ENCODE measurements at regions not wholly inside any gene's neighbourhood (a gene's known extent, or its start where the extent isn't known, plus 50 kb on each side); places are given as distances from the start of the nearest gene placed in this dataset.

GRCh38 chr9:93852728-93853127, 102.4 kb downstream of the BARX1 start:
- Mint-ChIP-seq H3K9me3 (ENCODE audit: unreplicated experiment) (no peaks in the 10 kb centered on the region), H3K36me3 (ENCODE audit: unreplicated experiment) (no peaks in the 10 kb centered on the region), H3K4me3 (ENCODE audit: unreplicated experiment) (no peak overlapping the region), H3K27ac (ENCODE audit: unreplicated experiment) (no peak overlapping the region), H3K4me1 (ENCODE audit: unreplicated experiment) (no peaks in the 10 kb centered on the region), H3K27me3 (ENCODE audit: unreplicated experiment) (peaks cover 49% of the 10 kb centered on the region)
- no peak for TF ChIP-seq CTCF (IDR thresholded peaks at IDR 0.05)
- DNase-seq (ENCODE audit: extremely low spot score, unreplicated experiment) = no peak

- no peak overlapping the region for H3K27ac Mint-ChIP-seq (ENCODE audit: unreplicated experiment)
- H3K9me3 Mint-ChIP-seq (ENCODE audit: unreplicated experiment) = peaks cover 6% of the 10 kb centered on the region
- H3K27me3 Mint-ChIP-seq (ENCODE audit: unreplicated experiment) = peaks cover 35% of the 10 kb centered on the region
- no peak for DNase-seq (ENCODE audit: extremely low spot score, unreplicated experiment)
- H3K4me1 Mint-ChIP-seq (ENCODE audit: unreplicated experiment) = no peaks in the 10 kb centered on the region
- no peaks in the 10 kb centered on the region for H3K36me3 Mint-ChIP-seq (ENCODE audit: unreplicated experiment)
- TF ChIP-seq CTCF (IDR thresholded peaks at IDR 0.05) = no peak
- H3K4me3 Mint-ChIP-seq (ENCODE audit: unreplicated experiment) = no peak overlapping the region
Observed at GRCh38 chr9:93846349-93846748, 108.8 kb downstream of the BARX1 start.

GRCh38 chr9:93843396-93843795, 111.8 kb downstream of the BARX1 start:
- no peak for DNase-seq (ENCODE audit: extremely low spot score, unreplicated experiment)
- no peak overlapping the region for H3K4me3 Mint-ChIP-seq (ENCODE audit: unreplicated experiment)
- no peak for TF ChIP-seq CTCF (IDR thresholded peaks at IDR 0.05)
- H3K27ac Mint-ChIP-seq (ENCODE audit: unreplicated experiment) = no peak overlapping the region
- peaks cover 14% of the 10 kb centered on the region for H3K27me3 Mint-ChIP-seq (ENCODE audit: unreplicated experiment)
- H3K36me3 Mint-ChIP-seq (ENCODE audit: unreplicated experiment) = no peaks in the 10 kb centered on the region
- no peaks in the 10 kb centered on the region for H3K4me1 Mint-ChIP-seq (ENCODE audit: unreplicated experiment)
- peaks cover 6% of the 10 kb centered on the region for H3K9me3 Mint-ChIP-seq (ENCODE audit: unreplicated experiment)

- no peaks in the 10 kb centered on the region for H3K36me3 Mint-ChIP-seq (ENCODE audit: unreplicated experiment)
- DNase-seq (ENCODE audit: extremely low spot score, unreplicated experiment) = no peak
- no peak overlapping the region for H3K4me3 Mint-ChIP-seq (ENCODE audit: unreplicated experiment)
- peaks cover 33% of the 10 kb centered on the region for H3K27me3 Mint-ChIP-seq (ENCODE audit: unreplicated experiment)
- no peak for TF ChIP-seq CTCF (IDR thresholded peaks at IDR 0.05)
- H3K9me3 Mint-ChIP-seq (ENCODE audit: unreplicated experiment) = peaks cover 11% of the 10 kb centered on the region
- no peak overlapping the region for H3K27ac Mint-ChIP-seq (ENCODE audit: unreplicated experiment)
- H3K4me1 Mint-ChIP-seq (ENCODE audit: unreplicated experiment) = no peaks in the 10 kb centered on the region
Observed at GRCh38 chr9:93830606-93831005, 124.5 kb downstream of the BARX1 start.

GRCh38 chr9:93830012-93830596, 125.1 kb downstream of the BARX1 start:
- Mint-ChIP-seq H3K27me3 (ENCODE audit: unreplicated experiment) (peaks cover 32% of the 10 kb centered on the region), H3K27ac (ENCODE audit: unreplicated experiment) (no peak overlapping the region), H3K36me3 (ENCODE audit: unreplicated experiment) (no peaks in the 10 kb centered on the region), H3K4me1 (ENCODE audit: unreplicated experiment) (no peaks in the 10 kb centered on the region), H3K4me3 (ENCODE audit: unreplicated experiment) (no peak overlapping the region), H3K9me3 (ENCODE audit: unreplicated experiment) (peaks cover 11% of the 10 kb centered on the region)
- DNase-seq (ENCODE audit: extremely low spot score, unreplicated experiment) = no peak
- no peak for TF ChIP-seq CTCF (IDR thresholded peaks at IDR 0.05)

Data from osteocyte (in vitro differentiated cells).